HG02981 (cell line): ENCODE measurements at regions not wholly inside any gene's neighbourhood (a gene's known extent, or its start where the extent isn't known, plus 50 kb on each side); places are given as distances from the start of the nearest gene placed in this dataset.

Experiments
- ATAC-seq: cut with Tn5 transposase; IDR thresholded peaks from one replicate; pipeline ENCODE4 v1.9.1; 2021; ENCODE audit warnings: mild to moderate bottlenecking, moderate library complexity; ENCODE audit not compliant: unreplicated experiment

DNA sequence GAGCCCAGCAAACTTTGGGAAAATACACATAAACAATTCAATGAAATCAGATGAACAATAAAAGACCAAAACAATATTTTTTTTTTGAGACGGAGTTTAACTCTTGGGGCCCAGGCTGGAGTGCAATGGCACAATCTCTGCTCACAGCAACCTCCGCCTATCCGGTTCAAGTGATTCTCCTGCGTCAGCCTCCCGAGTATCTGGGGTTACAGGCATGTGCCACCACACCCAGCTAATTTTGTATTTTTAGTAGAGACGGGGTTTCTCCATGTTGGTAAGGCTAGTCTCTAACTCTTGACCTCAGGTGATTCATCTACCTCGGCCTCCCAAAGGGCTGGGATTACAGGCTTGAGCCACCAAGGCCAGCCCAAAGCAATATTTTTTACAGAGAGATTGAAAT, 1588.5 kb downstream of the BRINP3 start:
- ATAC-seq = no peak

DNA sequence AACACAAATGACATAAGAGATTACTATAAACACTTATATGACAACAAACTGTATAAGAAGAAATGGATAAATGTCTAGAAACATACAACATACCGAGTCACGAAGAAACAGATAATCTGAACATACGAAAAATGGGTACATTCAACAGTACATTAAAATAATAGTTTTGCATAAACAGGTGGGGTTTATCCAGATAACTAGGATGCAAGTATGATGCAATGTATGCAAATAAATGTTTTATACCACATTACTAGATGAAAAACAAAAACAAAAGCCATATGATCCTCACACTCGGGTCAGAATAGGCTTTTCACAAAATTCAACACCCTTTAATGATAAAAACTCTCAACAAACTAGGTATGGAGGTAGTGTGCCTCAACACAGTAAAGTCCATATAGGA, 1585.7 kb downstream of the BRINP3 start:
- no peak for ATAC-seq

DNA sequence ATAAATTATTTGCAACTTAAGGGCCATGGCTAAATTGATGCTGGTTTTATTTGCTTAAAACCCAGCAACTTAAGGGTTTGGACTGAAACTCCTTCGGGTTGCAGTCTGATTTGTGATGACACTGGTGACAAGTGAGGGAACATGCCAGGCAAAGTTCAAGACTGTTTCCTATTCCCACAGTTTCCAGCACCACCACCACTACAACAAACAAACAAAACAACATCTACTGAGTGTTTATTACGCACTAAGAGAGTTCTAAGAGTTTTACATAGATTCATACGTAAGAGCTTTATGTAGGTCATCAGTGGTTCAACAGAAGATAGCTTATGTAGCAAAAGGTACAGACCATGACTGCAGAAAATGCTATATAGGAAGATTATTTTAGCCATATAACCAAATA, 1582.1 kb downstream of the BRINP3 start:
- no peak for ATAC-seq

DNA sequence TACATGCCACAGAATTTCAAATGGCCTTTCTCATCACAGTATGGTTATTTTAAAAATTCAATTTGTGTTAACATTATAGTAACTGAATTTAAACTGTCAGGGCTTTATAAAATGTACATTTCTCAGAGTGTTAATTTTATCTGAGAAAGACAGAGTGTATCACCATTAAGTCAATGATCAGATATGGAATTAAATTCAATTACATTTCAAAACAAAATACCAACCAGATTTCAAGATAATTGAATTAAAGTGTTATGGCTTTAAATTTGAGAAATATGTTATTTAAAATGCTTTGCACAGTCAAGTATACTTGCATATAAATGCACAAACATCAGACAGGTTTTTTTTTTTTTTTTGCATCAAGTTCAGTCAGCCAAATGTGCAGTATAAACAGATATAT, 1574.4 kb downstream of the BRINP3 start:
- ATAC-seq = no peak

DNA sequence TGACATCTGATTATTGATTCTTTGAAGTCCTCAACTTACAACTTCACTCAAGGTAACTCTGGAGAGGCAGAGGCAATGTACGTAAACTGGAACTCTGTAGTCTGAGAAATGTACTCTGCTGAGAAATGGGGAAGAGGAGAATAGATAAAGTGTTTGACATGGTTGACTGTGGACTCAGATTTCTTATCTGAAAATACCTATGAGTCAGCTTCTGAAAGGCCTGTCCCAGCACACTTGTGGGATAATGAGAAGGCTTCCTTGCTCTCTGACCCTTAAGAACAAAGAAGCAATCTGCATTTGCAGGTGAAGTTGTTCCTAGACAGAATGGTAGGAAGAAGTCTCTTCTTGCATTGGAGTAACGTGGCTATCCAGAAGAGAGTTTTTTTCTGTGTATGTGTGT, 1573.5 kb downstream of the BRINP3 start:
- no peak for ATAC-seq

DNA sequence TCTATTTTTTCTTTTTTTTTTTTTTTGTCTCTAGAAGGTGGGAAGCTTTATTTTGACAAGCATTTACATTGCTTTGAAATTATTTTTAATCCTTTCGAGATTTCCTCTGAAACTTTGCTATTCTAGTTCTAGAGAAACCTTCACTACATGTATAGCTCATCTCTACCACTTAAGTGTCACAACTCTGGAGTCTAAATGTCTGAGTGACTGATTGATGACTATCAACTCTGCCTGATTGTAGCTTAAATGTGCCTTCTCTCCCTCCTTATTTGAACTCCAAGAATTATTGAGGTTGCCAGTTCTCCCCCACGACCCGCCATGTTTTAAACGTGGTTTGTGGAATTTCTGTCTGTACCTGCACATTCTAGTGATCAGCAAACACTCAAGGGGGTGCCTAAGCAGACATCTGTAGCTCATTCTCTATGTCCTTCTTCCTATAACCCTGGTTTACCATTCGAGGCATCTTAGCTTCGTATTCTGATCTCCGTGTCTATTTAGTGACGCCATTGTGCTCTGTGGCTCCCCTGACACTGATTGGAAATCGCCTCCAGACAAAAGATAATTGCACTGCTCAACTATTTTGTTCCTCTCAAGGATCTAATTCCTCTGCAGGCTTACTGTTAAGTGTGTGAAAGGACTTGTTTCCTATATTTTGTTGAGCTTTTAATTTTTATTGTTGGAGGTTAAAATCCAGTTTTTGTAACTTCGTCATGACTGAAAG, 1570.6 kb downstream of the BRINP3 start:
- ATAC-seq = no peak

DNA sequence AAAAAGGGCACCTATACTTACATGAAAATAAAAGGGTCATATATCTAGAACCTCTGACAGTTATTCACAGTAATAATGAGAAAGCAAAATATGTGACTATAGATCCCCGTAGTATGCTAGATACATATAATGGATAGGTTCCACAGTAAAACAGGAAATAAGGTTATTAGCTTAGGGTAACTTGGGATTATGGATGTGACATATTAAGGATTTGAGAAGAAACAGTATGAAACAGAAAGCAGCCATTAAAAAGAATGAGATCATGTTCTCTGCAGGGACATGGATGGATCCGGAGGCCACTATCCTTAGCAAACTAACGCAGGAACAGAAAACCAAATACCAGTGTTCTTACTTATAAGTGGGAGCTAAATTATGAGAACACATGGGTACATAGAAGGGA, 1547.3 kb downstream of the BRINP3 start:
- ATAC-seq = no peak

DNA sequence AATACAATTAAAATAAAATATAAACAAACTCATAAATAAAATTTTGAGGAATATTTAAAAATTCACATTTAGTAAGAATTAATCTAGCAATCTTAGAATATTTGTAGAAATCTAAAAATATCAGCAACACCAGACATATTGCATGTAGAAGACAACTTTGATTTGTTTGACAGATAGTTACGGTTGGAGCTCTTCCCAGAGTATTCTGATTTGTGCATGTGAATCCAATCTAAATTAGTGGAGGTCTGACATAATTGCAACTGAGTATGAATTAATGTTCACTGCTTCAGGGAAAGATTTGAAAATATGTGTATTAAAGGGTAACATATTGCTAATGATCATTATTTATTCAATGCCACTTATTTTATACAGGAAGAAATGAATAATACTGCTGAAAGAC, 1546.2 kb downstream of the BRINP3 start:
- ATAC-seq = no peak

DNA sequence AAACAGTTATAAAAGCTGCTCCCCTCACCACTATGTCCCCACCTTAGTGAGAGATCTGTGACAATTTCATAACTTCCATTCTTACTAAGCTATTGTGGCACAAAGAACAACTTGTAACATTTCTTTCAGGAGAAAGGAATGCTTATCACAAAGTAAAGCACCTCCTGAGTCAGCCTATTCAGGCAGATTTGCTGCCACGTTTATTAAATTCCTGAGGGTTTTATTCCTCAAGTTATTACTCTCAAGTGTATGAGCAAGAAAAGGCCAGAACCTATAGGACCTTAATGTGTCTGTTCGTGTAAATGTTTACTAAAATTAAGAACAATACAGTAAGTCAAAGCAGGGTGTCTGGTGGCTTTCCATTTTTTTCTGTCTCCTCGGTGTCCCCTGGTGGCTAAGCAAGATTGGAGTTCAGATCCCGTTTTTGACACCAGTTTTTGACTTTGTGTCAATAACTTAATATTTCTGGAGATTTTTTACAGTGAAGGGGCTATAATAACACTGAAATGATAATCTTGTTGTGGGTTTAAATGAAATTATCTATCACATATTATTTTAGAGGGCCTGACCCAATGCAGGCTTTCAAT, 1539.6 kb downstream of the BRINP3 start:
- ATAC-seq = no peak

DNA sequence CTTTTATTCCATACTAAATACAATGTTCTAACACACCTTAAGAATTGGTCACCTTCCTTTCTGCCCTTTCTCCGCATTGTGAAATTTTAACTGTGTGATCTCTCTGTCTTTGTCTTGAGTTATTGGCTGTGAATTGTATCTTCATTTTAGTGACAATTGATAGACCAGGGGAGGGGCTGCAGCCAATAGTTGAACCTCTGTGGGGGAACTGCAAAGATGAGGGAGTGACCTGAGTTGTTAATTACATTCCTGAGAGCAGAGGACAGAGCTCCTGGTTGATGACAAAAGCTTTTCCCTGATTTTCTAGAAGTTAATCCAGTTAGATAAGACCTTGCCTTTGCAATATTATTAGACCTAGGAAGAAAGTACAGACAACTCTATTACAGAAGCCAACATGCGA, 1535.7 kb downstream of the BRINP3 start:
- ATAC-seq = no peak

DNA sequence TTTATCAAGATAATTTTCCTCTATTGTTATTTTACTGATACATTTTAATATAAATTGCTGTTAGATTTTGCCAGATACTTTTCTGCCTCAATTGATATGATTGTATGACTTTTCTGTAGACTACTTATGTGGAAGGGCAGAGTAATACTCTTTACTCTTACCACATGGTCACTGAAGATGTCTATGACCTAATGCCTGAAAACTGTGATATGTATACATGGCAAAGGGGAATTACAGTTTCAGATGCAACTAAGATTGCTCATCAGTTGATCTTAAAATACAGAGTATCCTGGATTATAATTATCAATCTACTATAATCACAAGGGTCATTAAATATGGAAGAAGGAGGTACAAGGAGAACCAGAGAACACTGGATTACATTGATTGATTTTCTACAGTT, 1528.0 kb downstream of the BRINP3 start:
- no peak for ATAC-seq

DNA sequence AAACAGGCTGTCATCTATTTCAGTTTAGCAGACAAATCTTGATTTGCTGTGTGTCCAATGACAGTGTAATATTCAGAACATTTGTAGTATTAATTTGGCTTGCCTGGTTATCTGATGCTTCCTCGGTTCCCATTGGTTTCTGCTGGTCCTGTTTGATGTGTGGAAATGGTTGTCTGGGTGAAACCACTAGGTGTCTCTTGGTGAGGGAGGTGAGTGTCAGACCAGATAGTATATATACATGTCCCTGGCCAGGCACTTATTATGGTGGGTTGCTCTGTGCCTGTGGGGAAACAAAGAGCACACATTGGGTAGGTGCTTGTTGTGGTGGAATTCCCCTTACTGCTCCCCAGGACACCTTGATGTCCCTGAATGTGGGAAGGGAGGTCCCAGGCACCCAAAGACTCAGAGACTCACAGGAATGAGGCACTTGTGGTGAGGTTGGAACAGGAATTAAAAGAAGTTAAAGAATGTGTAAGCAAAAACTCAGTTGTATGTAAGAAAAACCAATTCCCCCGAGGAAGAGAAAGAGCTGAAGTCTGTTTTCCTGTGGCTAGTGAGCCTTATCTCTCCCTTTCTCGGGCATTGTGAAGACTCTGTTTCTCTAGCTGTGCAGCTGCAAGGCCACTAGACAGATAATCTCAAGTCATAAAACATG, 1519.1 kb downstream of the BRINP3 start:
- ATAC-seq = no peak

DNA sequence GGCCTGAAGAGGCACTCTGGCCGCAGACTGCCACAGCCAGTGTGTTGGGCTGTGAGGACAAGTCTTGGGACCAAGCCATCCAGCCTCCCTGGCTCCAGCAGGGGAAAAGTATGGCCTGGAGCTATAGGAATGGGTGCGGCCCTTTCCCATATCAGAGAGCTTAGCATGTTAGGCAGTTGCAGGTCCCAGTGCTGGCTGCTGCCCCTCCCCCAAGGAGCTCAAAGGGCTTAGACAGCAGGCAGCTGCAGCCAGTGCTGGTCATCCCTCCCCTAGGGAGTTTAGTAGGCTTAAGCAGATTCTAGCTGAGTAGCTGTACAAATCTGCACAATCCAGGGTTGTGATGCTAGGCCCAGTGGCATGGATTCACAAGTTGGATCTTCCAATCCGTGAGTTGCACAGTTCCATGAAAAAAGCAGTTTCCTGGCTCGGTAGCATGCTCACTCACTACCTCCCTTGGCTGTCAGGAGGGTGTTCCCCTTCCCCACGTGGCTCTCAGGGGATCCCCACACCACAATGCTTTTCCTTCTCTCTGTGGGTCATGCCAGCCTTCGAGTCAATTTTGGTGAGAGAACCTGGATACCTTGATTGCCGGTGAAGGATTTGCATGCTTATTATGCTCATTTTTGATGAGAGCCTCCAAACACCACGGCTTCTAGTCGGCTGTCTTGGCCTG, 1490.8 kb downstream of the BRINP3 start:
- no peak for ATAC-seq

DNA sequence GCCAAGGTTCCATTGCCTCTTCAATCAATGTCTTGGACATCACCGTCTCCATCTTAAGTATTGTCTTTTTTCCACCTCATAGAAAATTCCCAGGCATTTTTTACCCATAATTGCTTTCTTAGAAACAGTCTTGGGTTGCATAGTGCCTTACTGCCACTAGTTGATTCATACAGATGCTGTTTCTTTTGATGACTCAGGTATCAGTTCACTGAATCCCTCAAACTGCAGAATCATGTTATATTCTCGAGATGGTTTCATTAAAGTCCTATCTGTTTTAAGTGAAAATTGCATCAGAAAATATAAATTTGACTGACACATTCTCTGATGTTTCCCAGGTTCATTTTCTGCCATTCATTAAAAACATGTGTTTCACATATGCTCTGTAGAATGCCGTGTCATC, 1489.1 kb downstream of the BRINP3 start:
- no peak for ATAC-seq

DNA sequence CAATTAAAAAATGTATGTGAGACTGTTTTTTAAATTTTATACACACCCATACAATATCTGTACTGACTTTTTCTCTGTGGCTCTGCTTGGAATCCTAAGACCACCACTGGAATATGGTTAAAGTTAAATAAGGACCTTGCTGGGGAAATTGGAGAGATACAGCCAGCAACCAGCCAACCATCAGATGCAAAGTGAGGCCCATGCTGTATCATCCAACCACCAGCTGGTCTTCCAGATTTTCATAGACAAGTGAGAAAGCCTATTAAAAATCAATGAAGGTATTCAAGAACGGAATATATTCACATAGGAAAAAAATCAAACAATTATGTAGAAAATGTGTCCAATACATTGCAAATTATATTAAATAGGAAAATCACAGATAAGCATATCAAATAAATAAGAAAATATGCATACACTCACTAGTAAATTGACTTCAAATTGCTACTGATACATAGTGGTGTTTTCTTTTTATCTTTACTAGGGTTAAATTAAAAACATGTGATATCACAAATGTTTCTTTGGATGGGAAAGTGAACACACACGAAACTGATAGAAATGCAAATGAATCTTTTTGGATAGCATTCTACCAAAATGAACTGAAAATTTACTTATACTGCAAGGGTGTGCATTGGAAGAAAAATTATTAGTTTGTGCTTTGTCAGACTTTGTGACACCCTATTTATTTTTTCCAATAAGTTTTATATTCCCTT, 1486.3 kb downstream of the BRINP3 start:
- no peak for ATAC-seq

DNA sequence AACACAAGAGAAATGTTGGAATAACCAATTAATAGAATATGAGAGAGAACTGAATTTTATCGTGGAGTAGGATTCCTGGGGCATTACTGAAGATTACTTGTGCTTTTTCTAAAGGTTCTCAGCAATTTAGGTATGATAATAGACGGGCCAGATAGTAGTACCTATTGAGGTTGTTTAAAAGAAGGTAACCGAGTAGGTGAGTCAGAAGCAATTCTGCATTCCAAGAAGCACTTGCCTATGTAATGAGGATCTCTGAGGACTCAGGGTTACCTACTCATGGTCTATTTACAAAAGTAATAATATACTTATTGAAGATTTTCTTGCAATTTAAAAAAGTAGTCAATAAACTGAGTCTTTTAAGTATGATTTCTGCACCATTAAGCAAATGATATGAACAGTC, 1469.8 kb downstream of the BRINP3 start:
- no peak for ATAC-seq

DNA sequence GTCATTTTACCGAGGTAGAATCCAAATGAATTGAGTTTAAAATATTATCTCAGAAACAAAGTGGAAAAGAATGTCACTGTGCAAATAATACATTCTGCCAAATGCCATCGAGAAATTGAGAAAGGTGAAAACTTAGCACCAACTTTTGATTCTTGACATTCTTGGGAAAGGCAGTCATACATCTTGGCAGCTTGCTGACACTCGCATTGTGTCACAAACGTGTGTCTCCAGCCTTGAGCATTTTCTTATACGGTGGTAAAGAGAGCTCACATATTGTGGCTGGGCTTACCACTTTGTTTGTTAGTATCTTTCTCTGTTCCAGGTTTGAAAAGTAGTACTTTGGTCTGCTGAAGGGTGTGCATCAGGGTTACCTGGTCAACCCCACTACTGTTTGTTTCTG, 1456.1 kb downstream of the BRINP3 start:
- ATAC-seq = no peak

DNA sequence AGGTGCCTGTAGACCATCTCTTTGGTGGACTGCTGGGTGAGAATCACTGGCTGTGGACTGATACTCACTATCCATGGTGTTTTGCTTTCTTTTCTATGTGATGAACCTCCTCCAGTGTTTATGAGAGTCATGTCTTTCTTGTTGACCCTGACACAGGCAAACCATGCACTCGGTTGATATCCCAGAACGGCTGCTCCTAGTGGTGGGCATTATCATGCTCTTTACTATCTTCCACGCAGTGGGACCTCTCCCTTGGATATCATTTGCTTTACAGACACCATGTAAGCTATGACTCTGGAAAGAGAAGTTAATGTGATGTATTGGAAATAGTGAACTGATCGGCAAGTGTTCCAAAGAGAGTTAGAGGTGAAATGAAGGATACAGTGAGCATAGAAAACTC, 1455.6 kb downstream of the BRINP3 start:
- ATAC-seq = no peak

DNA sequence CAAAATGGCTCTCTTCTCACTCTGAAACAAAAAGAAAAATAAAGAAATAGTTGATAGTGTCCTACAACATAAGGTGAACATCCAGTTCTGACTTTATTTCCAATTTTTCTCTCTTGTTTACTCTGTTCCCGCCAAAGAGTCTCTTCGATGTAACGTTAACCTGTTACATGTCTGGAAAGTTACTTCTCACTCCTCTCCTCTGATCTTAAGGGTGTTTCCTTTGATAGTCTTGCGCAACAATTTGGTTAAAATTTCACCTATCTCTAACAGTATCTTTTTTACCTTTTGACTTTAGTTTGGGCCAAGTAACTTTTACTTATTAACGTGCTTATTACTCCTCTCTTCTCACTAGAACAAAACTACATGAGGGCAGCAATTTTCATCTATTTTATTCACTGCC, 1450.2 kb downstream of the BRINP3 start:
- ATAC-seq = no peak

DNA sequence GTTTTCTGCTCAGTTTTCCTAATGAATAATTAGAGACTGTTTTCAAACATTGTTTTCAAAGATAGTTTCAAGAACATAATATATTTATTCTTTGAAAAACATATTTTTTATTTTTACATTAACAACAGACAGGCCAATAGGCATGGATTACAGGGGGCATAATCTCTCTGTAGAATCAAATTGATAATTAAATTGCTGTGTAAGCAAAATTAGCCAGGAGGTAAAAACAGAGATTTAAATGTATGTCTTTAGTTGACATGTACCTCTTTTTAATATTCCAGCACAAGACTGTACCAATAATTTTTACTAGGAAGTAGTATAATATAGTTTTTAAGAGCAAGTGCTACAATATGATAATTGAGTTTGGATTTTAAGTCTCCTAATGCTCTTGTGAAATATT, 1444.5 kb downstream of the BRINP3 start:
- ATAC-seq = no peak

DNA sequence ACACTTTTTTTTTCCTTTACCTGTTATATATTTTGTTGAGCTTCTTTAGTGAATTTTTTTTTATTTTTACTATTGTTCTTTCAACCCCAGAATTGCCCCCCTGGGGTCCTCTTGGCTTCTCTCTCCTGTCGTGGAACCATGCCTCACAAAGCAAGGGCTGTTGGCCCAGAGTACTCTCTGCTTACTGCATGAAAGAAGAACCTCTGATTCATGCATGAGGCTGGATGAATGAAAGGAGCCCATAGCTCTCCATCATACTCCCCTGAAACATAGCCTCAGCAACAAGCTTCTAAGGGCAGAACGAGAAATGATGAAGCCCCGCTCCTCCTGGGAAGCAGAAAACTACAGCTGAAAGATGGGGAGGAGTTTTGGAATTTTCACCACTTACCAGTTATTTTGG, 1441.0 kb downstream of the BRINP3 start:
- ATAC-seq = no peak
